Right atrium auricular region (tissue), 2 donors: ENCODE measurements at regions not wholly inside any gene's neighbourhood (a gene's known extent, or its start where the extent isn't known, plus 50 kb on each side); places are given as distances from the start of the nearest gene placed in this dataset.

ENCODE experiments used
- DNase-seq: peaks from one replicate; pipeline ENCODE4 v3.0.0-alpha.2; 2019; ENCODE audit warnings: low spot score
- H3K27ac ChIP-seq, 2 donors: fragments of 200-600 bp; sonication (generic); 1 replicate in 1 of 2; 2 replicates in 1 of 2; pipeline ENCODE4 v1.5.1; 2016 to 2019
- H3K27me3 ChIP-seq, 2 donors: fragments of 200-600 bp; sonication (generic); one replicate each; pipeline versions ENCODE4 v1.5.1 to v1.6.0; 2017 to 2019
- H3K36me3 ChIP-seq: fragments of 200-600 bp; sonication (generic); one replicate; pipeline ENCODE4 v1.5.1; 2016
- H3K4me1 ChIP-seq, 2 donors: fragments of 200-600 bp; sonication (generic); one replicate each; pipeline versions ENCODE4 v1.5.1 to v1.6.0; 2017 to 2019
- H3K4me3 ChIP-seq, 2 donors: fragments of 200-600 bp; sonication (generic); 1 replicate in 1 of 2; 2 replicates in 1 of 2; pipeline ENCODE4 v1.5.1; 2017 to 2019; ENCODE audit warnings: mild to moderate bottlenecking in 1 of 2, moderate library complexity in 1 of 2
- H3K9me3 ChIP-seq, 2 donors: fragments of 200-600 bp; sonication (generic); one replicate each; pipeline ENCODE4 v1.5.1; 2019
- CTCF ChIP-seq, 2 donors: fragments of 200-600 bp; sonication (generic); IDR thresholded peaks; one replicate each; pipeline ENCODE4 v1.5.1; 2019; ENCODE audit warnings: antibody characterized with exemption in 2 of 2

- DNase-seq = no peak
- H3K27ac ChIP-seq = no peak overlapping the region
- TF ChIP-seq CTCF (IDR thresholded peaks at IDR 0.05) = no peak
- no peaks in the 10 kb centered on the region for H3K9me3 ChIP-seq
- H3K4me1 ChIP-seq = no peaks in the 10 kb centered on the region
- H3K27me3 ChIP-seq = no peaks in the 10 kb centered on the region
- no peak overlapping the region for H3K4me3 ChIP-seq
- no peaks in the 10 kb centered on the region for H3K36me3 ChIP-seq
Observed at GRCh38 chr4:19925516-19925915, 326.2 kb upstream of the SLIT2 start.

GRCh38 chr4:19924761-19925160 lies 326.9 kb upstream of the SLIT2 start:
- no peaks in the 10 kb centered on the region for H3K36me3 ChIP-seq
- no peak for DNase-seq

GRCh38 chr4:19915276-19915675 lies 336.4 kb upstream of the SLIT2 start:
- Histone ChIP-seq H3K9me3 (no peaks in the 10 kb centered on the region), H3K36me3 (no peaks in the 10 kb centered on the region), H3K4me3 (no peak overlapping the region), H3K27me3 (no peaks in the 10 kb centered on the region), H3K27ac (no peak overlapping the region), H3K4me1 (no peaks in the 10 kb centered on the region)
- no peak for TF ChIP-seq CTCF (IDR thresholded peaks at IDR 0.05)
- DNase-seq = no peak

More at GRCh38 chr4:19924761-19925160, 326.9 kb upstream of the SLIT2 start:
- Histone ChIP-seq H3K27ac (no peak overlapping the region), H3K4me3 (no peak overlapping the region), H3K4me1 (no peaks in the 10 kb centered on the region), H3K27me3 (no peaks in the 10 kb centered on the region), H3K9me3 (no peaks in the 10 kb centered on the region)
- TF ChIP-seq CTCF (IDR thresholded peaks at IDR 0.05) = no peak

- no peak for DNase-seq
- Histone ChIP-seq H3K27me3 (no peaks in the 10 kb centered on the region), H3K9me3 (no peaks in the 10 kb centered on the region), H3K4me3 (no peak overlapping the region), H3K36me3 (no peaks in the 10 kb centered on the region), H3K27ac (no peak overlapping the region), H3K4me1 (no peaks in the 10 kb centered on the region)
- TF ChIP-seq CTCF (IDR thresholded peaks at IDR 0.05) = no peak
Observed at GRCh38 chr4:19913650-19914049, 338.1 kb upstream of the SLIT2 start.

GRCh38 chr4:19910861-19911525 lies 340.7 kb upstream of the SLIT2 start:
- Histone ChIP-seq H3K27me3 (no peaks in the 10 kb centered on the region), H3K36me3 (no peaks in the 10 kb centered on the region), H3K9me3 (no peaks in the 10 kb centered on the region), H3K4me3 (no peak overlapping the region), H3K4me1 (no peaks in the 10 kb centered on the region), H3K27ac (no peak overlapping the region)
- no peak for DNase-seq
- TF ChIP-seq CTCF (IDR thresholded peaks at IDR 0.05) = no peak

- H3K4me3 ChIP-seq = no peak overlapping the region
- H3K4me1 ChIP-seq = no peaks in the 10 kb centered on the region
- no peaks in the 10 kb centered on the region for H3K27me3 ChIP-seq
- no peaks in the 10 kb centered on the region for H3K36me3 ChIP-seq
- H3K27ac ChIP-seq = no peak overlapping the region
- no peak for DNase-seq
- no peak for TF ChIP-seq CTCF (IDR thresholded peaks at IDR 0.05)
- no peaks in the 10 kb centered on the region for H3K9me3 ChIP-seq
Observed at GRCh38 chr4:19905024-19905423, 346.7 kb upstream of the SLIT2 start.
